ENCODE measurements at regions not wholly inside any gene's neighbourhood (a gene's known extent, or its start where the extent isn't known, plus 50 kb on each side); places are given as distances from the start of the nearest gene placed in this dataset.
"Not testable (repeated sequence)": the region's sequence is repeated elsewhere in the genome, so short reads cannot be mapped to it uniquely, and the experiment has no call there.

- DNase-seq: no peak
Measured at GRCh38 chr5:99706160-99706559, 777.4 kb upstream of the CHD1 start.

DNA sequence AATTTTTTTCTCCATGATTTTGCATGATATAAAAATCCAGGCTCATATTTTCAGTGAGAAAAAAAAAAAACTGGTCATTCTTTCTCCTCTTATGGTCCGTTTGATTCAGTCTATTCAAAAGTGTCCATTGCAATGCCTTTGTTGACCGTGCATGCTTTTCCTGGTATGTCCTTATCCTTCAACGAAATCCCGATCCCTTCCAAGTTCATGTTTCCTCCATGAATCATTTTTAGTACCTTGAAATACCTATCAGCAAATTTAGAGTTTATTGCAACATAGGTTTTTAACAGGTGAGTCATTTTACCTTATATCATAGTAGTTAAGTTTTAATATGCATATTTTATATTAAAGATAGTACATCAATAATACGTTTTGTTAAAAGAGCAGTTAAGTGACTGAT is 773.8 kb upstream of the CHD1 start:
- DNase-seq: no peak

GRCh38 chr5:99694884-99695283 is 766.1 kb upstream of the CHD1 start:
- no peak for DNase-seq

DNA sequence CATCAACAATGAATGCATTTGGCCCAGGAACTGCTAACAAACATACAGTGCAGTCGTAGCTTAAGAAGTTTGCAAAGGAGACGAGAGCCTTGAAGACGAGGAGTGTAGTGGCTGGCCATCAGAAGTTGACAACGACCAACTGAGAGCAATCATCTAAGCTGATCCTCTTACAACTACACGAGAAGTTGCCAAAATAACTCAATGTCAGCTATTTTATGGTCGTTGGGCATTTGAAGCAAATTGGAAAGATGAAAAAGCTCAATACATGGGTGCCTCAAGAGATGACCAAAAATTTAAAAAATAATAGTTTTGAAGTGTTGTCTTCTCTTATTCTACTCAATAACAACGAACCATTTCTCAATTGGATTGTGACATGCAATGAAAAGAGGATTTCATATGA is 757.7 kb upstream of the CHD1 start:
- no peak for DNase-seq

DNA sequence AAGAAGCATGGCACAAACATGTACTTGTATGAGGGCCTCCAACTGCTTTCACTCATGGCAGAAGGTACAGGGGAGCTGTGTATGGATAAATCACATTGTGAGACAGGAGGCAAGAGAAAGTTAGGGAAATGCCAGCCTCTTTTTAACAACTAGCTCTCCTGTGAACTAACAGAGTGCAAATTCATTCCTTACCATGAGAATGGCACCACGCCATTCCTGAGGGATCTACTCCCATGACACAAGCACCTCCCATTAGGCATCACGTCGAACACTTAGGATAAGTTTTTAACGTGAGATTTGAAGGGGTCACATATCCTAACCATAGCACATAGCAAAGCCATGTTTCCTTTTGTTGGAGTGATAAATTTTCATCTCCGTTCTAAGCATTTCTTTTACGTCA is 747.2 kb upstream of the CHD1 start:
- no peak for DNase-seq

DNA sequence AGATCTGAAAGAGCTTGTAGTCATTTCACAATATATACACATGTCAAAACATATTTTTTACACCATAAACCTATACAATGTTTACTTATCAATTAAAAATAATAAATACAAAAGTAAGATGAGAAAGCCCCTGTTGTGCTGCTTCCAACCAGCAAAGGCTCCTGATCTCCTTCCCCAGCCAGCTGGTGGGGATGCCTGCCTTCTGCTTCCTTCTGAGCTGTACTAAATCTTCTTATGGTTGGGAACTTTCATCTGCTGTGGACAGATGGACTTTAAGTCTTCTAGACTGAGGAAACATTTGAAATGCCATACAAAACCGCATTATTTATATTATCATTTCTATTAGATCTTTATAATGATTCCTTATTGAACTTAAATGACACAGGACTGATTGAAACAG is 745.3 kb upstream of the CHD1 start:
- DNase-seq: no peak

DNA sequence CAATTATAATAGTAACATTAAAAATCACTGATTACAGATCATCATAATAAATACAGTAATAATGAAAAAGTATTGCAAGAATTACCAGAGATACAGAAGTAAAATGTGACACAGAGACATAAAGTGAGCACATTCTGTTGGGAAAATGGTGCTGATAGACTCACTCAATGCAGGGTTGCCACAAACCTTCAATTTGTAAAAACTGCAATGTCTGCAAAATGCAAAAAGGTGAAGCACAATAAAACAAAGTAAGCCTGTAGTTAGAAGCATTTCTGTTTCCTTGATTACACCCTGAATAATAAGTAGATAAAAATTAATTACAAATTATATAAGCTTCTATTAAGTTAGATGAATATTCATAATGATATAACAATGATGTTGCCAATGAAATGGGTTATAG is 736.2 kb upstream of the CHD1 start:
- DNase-seq: no peak

GRCh38 chr5:99651298-99651697 is 722.5 kb upstream of the CHD1 start:
- no peak for DNase-seq

DNA sequence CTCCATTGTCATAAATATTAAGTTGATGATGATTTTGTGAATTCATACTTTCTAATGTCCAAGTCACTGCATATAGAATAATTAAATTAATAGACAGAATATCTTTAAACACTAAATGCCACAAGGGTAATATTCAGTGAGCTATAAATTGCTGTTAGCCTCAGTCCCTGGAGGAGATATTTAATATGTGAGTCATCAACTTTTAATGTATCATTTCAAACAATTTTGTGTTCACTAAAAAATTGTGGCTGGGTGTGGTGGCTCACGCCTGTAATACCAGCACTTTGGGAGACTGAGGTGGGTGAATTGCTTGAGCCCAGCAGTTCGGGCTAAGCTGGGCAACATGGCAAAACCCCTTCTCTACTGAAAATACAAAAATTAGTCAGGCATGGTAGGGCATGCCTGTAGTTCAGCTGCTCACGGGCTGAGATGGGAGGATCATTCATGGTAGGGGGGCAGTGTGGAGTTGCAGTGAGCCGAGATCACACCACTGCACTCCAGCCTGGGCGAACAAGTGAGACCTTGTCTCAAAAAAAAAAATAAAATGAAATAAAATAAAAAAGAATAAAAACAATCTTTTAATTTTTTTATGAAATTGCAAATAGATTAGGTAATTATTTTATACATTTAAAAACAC is 717.3 kb upstream of the CHD1 start:
- DNase-seq: no peak

- DNase-seq: no peak
Measured at GRCh38 chr5:99644822-99645221, 716.0 kb upstream of the CHD1 start.

GRCh38 chr5:99640646-99641045 is 711.8 kb upstream of the CHD1 start:
- DNase-seq: no peak

DNA sequence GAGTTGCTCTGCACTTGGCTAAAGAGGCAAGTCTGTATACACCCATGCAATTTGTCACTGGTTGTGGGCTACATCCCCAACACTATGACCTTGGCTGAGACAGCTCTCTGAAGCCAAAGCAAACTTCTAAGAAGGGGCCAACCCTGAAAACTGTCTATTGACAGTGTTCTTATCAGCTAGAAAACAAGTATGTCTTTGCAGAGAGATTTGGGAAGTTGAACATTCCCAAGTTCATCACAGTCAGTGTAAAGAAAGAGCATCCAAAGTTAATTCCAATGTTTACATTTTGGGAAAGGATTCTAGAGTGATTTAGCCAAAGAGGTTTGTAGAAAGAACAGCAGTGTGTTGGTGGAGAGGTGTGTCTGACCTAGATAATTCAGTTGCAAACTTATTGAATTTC is 711.1 kb upstream of the CHD1 start:
- no peak for DNase-seq

DNA sequence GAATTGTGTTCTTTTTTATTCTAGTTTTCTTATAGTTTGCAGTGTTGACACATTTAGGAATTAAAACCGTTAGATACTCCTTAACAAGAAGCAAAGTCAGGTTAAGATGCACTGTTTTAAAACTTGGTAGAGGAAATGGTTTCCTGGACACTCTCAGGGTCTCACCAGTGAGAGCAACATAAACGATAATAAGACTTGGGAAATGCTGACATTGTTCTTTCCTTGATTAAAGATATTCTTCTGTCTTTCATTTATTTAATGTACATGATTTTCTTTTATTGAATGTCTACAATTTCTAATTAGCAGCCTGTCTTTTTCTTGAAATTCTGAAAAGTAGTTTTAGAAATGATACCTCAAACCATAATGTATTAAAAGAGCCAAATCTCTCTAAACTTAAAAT is 707.9 kb upstream of the CHD1 start:
- no peak for DNase-seq

GRCh38 chr5:99621772-99622681 is 693.2 kb upstream of the CHD1 start:
- DNase-seq: no peak

DNA sequence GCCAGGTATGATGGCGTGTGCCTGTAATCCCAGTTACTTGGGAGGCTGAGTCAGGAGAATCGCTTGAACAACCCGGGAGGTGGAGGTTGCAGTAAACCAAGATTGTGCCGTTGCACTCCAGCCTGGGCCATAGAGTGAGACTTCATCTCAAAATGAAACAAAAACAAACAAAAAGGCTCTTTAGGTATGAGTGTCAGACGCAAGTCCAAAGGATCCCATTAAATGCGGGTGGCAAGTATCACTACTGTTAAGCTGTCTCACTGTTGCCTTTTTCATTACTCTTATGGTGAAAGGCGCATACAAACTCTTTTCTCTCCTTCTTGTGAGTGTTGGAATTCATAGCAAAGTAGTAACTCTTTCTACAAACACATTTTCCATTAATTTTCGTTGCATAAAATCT is 688.5 kb upstream of the CHD1 start:
- no peak for DNase-seq

GRCh38 chr5:99614888-99615287 is 686.1 kb upstream of the CHD1 start:
- no peak for DNase-seq

GRCh38 chr5:99607124-99607523 is 678.3 kb upstream of the CHD1 start:
- DNase-seq: no peak

GRCh38 chr5:99605904-99606303 is 677.1 kb upstream of the CHD1 start:
- no peak for DNase-seq

DNA sequence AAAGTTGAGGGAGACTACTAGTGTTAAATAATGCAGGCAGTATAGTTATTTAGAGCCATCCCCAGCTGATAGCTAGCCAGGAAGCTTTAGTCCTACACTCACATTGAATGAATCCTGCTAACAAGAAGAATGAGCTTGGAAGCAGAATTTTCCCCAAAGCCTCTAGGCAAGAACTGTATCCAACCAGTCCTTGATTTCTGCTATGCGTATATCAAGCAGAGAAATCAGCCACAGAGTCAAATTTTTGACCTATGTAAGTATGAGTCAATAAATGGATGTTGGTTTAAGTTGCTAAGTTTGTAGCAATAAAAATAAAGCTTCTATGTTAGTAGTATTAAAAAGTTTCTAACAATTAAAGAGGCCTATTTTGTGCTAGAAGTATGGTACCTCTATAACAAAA is 672.1 kb upstream of the CHD1 start:
- DNase-seq: no peak

GRCh38 chr5:99590806-99591205 is 662.0 kb upstream of the CHD1 start:
- no peak for DNase-seq

- no peak for DNase-seq
Measured at GRCh38 chr5:99589424-99589823, 660.6 kb upstream of the CHD1 start.

DNA sequence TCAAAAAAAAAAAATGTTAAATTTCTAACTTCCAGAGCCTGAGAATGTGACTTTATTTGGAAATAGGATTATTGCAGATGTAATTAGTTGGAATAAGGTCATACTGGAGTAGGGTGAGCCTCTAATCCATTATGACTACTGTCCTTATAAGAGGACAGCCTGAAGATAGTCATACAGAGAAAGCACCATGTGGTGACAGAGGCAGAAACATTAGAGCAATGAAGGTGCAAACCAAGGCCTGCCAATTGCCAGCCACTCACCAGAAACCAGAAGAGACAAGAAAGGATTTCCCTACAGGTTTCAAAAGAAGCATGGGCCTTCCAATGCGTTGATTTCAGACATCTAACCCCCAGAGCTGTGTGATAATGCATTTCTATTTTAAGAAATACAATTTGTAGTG is 659.2 kb upstream of the CHD1 start:
- DNase-seq: no peak

- DNase-seq: no peak
Measured at GRCh38 chr5:99586878-99587277, 658.1 kb upstream of the CHD1 start.

GRCh38 chr5:99581204-99581603 is 652.4 kb upstream of the CHD1 start:
- DNase-seq: not testable (repeated sequence)
